Stimulated activated CD8-positive, alpha-beta memory T cell treated with anti-CD3 and anti-CD28 coated beads, Interleukin-2, amount 100 ng/mL, for 48 hours (primary cell): ENCODE measurements at regions not wholly inside any gene's neighbourhood (a gene's known extent, or its start where the extent isn't known, plus 50 kb on each side); places are given as distances from the start of the nearest gene placed in this dataset.
"Not testable (repeated sequence)": the region's sequence is repeated elsewhere in the genome, so short reads cannot be mapped to it uniquely, and the experiment has no call there.

Source experiments
- DNase-seq, 2 donors: peaks; one replicate each; pipeline ENCODE4 v3.0.0-alpha.2; 2020; ENCODE audit warnings: low read depth in 2 of 2

DNA sequence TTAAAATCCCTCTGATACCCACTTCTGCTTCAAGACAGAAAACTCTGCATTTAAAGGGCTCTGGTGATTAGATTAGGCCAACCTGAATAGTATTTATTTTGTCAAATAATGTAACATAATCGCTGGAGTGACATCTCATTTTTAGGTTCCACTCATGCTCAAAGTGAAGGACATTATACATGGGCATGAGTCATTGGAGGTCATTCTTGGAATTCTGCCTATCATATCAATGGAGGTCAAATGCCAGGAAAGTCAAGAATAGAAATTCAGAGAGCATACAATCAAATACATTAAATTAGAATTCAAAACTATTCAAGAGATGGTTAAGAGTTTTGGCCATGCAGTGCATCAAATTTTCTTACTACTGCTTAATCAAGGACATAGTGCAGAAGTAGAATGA, 50.8 kb upstream of the PRSS1 start:
- DNase-seq: no peak

DNA sequence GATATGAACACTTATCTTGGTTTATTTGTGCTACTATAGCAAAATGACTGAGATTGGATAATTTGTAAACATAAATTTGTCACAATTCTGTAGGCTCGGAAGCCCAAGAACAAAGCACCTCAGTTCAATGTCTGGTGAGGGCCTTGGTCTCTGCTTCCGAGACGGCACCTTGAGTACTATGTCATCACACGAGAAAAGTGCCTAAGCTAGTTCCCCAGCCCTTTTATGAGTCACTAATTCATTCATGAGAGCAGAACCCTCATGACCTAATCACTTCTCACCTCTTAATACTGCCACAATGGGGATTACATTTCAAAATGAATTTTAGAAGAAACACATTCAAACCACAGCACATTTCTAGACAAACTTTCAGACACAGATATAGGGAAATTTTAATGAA, 52.0 kb upstream of the PRSS1 start:
- no peak for DNase-seq

DNA sequence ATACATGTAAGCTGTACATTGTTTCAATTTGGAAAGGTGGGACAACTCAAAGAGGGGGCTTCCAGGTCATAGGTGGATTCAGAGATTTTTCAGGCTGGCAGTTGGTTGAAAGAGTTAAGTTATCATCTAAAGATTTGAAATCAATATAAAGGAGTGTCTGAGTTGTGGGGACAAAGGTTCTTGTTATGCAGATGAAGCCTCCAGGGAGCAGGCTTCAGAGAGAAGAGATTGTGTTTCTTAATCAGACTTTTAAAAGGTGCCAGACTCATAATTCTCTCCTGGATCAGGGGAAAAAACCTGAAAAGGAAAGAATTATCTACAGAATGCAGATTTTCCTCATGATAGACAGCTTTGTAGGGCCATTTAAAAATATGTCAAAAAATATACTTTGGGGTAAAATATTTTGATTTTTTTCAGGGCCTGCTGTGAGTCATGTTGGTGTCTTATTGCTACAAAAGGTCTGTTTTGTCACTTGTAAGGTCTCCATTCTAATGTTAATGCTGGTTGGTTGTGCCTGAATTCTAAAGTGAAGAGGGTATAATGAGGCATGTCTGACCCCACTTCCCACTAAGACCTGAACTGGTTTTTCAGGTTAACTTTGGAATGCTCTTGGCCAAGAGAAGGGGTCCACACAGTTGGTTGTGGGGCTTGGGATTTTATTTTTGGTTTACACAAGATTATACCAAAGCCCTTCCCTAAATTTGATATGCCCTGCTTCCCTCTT, 52.7 kb upstream of the PRSS1 start:
- no peak for DNase-seq

DNA sequence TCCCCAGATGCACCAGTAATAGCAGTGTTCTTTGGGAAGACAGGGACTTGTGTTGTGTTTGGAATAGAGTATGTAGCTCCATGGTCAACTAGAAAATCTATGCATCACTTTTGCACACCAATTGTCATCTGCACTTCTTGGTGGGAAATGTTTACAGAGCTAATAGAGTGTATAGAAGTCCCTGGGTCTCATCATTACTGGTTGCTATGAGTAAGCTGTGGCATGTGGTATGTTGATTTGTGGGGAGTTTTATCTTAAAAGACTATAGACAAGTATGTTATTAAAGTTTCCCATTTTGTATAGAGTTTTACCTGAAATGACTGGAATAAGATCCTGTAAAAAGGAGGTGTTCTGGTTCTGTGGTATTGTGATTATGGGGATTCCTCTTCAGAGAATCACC, 55.4 kb upstream of the PRSS1 start:
- DNase-seq: no peak

DNA sequence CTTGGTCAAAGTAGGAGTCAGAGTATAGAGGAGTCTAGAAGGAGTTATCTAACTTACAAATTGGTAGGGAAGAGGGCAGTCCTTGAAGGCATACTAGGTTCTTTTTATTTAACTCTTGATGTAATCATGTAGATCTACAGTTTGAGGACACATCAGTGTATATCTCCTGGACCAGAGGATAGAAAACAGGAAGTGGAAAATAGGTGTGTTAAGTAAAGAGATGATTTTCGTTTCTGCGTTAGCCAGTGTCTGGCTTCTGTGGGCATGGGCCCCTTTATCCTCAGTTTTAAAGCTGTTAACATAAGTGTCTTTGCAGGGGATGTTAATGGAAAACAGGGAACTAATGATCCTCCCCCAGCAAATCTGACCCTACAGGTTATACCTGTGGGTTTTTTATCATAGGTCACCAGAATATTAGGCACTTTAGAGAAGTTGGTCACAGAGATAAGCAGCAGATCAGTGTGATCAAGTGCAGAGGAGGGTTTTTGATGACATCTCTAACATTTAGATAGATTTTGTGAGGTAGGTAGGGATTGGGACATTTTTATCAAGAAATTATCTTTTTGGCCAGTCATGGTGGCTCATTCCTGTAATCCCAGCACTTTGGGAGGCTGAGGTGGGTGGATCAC, 58.6 kb upstream of the PRSS1 start:
- DNase-seq: no peak

DNA sequence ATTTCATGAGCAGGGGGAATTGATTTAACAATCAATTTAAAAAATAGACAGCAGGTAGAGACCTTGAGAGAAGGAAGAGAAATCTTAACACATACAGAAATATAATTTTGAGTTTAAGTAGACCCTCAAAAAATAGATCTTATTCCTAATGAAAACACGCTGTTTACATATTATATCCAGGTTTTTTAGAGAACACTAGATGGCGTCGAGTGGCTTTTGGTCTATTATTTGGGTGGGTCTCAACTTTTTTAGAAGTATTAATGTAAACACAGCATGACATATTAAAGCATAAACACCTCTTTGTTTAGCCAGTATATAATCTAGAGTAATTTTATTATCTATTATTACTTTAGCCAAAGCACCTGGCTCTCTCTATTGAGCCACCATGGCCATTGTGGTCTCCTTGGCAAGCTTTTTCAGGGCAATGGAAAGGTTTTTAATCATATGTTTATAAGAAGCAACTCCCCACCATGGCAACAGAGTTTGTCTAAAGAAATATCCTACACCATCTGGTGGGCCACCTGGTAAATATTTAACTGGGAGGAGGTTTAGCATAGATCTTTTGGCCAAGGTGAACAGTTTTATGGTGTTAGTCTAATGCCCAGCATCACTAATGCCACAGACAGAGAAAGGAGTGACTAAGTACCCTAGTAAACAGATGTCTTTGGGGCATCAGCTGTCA, 59.7 kb upstream of the PRSS1 start:
- DNase-seq: no peak

DNA sequence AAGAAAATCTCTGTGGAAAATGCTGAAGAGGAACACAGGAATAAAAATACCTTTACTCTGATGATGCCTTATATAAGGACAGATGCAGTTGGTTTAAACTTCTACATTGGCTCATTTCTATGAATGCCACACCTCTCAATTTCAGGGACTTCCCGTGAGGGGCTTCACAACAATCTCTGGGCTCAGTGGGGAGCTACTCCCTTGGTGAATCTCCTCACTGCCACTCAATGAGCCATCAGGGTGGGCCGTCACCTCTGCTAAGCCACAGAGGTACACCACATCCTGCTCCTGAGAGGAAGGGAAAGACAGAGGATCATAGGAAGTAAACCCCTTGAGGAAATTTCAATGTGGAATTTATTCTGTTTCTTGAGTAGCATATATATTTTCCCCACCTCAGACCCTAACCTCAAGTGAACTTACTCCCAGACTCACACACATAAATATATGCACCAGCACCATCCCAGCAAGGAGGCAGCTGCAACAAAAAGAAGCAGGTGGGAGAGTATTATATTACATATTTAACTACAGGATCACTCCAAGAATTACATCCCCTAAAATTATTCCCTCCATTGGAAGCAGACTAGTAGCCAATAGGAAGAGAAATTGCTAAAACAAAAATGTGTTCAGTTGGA, 63.3 kb upstream of the PRSS1 start:
- no peak for DNase-seq

DNA sequence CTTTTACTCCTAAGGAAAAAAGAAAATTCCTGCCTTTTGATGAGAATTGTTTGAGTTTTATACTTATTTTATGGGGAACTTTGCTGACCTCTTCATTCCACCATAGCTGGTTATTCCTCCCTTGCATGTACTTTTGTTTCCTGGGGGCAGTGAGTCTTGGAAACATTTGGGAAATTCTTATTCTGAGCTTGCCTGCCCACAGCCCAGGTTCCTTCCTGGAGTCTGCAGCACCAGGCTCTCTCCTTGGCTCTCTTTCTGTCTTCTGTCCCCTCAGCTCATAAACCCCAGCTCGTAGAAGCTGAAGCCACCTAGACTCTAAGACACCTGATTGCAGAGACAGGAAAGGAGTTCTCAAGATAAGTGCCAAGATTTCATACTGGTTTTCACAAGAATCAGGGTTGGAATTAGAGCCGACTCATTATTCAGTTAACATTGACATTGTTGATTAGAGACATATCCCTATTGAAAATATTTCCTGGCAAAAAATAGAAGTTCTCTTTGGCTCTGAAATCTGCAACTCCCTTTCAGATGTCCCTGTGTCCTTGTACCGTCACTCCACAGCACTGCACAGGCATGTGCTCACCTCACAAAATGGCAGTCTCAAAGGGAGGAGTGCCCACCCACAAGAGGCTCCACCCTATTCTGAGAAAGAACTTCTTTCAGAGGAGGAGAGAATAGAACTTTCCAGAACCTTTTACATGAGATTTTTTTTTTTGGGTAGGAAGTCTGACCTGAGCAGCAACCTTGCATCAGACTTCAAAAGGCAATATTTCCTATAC, 67.8 kb upstream of the PRSS1 start:
- DNase-seq: no peak

DNA sequence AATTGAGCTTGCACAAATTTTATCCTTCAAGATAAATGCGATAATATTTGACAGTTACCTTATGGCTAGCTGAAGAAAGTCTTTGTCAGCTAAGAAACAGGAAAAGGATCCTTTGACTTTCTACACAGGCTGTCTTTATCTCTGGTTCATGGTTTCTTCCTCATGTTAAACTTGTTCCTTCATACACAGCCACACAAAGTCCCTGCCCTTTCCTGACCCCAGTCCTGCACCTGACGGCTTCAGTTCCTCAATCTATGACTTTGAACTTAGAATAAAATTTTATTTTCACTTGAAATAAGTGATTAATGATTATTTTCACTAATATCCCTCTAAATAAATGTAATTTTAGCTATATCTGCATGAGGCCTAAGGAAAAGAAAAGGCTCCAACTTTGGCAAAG, 77.8 kb upstream of the PRSS1 start:
- DNase-seq: no peak

DNA sequence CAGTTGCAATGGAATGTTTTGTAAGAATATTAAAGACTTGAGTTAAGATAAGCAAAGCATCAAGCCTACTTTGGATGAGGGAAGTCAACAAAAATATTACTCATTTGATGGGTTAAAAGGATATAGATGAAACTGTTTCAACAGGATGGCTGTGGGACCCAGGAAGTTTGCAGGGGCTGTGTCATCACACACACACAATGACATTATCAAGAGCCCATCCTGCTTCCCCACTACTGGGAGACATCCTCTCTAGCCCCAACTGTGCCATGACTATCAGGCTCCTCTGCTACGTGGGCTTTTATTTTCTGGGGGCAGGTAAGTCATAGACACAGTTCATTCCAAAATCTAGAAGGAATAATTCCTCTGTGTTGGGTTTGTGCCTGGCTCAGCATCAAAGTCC, 78.8 kb upstream of the PRSS1 start:
- DNase-seq: no peak

DNA sequence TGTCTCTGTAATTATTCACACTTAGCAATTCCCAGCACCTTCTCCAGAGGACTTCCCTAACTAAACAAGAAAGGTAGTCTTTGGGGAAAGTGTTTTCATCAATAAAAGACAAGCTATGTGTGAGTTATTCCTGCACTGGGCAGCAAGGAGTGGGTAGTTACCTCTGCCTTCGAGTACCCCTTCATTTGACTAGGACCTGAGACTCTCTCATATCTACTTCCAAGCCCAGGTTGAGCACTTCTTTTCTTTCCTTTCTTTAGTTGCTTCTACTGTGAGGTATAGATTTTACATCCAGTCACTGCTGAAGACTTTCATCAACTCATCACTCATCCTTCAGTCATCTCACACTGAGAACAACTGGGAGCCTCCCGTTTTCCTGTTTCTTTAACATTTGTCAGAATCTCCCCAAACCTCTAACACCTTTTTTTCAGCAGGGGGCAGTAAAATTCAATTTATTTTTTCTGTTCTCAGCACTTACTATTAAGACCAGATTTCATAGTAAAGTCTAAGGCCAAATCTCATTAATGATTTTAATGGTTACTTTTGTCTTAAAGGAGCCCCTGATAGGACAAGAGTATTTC, 80.1 kb upstream of the PRSS1 start:
- DNase-seq: no peak

DNA sequence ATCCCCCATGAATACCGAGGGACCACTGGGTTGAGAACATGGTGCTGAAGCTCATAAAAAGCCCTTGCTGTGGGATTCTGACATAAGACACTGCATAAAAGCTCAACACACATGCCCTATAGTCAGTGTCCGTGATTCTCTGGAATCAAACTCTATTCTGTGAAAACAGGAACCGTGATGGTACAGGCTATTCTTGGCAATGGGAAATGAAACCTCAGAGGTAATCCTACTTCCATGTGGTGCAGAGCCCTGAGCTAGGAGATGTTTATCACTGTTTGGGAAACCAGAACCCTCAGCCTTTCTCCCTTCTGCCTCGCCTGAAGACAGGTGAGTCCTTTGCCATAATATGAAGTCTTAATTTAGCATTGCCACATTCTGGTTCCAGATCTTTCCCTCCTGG, 80.8 kb upstream of the PRSS1 start:
- no peak for DNase-seq

DNA sequence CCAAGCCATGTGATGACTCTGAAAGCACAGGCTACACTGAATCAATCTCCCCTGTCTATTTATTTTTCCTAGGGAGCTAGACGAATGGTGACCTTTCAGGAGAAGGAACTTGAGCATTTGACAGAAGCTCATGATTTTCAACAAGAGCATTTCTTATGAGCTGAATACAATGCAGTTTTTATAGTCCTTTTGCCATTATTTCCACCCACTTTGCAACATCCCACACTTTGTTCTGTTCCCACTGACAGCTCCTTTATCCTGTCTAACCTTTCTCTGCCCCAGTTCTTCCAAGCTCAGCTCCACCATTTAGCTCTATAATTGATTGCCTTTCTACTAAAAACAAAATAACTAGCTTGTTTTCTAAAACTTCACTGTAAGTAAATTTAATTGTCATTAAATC, 91.9 kb upstream of the PRSS1 start:
- DNase-seq: no peak

DNA sequence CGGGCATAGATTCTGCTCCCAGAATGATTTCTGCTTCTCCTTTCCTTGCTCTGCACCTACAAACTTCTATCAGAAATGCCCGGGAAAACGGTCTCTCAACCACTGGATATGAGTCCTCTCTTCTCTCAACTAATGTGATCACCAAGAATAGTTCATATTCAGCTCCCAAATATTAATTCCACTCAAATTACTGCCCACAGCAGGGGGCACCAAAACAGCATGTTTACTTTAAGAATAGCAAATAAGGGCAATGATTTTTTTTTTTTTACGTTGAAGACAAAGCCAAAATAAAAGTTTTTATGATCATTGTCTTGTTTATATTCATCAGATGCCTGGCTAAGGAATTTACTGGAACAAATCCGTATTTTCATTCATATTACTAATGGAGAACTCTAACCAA, 94.9 kb upstream of the PRSS1 start:
- no peak for DNase-seq

DNA sequence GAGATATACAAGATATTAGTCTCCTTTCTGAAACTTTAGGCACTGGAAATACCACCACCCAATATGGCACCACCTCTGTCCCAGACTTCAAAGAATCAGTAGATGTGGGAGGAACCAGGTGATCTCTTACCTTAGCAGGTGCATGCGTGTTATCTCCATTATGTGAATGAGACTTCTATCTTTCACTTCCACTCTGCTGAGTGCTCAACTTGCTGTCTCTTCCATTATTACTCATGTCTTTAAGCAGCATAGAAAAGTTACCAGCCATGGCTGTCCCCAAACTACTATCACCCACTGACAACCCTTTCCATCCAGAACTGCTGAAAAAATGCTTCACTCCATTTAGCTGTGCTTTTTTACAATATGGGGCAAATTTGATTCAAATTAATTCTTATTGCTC, 101.5 kb upstream of the PRSS1 start:
- DNase-seq: no peak

DNA sequence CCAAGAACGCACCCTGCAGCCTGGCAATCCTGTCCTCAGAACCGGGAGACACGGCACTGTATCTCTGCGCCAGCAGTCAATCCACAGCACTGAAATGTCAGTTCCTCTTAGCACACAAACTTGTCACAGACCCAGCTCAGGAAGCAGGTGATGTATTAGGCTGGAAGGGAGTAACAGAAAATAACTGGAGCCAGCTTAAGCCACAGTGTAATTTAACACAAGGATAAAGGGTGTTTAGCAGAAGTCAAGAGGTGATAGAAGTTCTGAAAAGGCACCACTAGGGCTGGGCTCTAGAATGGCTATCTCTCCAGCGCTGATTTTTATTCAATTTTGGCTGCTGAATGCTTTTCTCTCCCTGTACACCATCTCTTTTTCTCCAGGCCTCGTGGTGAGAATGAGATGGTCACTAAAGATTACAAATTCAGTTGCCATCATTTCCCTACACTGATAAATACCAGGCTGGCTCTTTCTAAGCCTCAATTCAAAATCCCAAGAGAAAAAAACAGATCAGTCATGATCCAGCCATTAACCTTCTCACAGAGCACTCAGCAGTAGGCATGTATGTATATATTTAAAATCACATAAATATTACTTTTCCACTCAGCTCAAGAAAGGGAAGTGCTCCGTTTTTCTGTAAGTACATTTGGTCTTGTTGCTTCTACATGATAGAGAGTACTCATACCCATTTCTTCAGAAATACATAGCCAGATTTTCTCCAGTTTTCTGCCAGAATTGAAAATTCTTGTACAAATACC, 102.7 kb upstream of the PRSS1 start:
- DNase-seq: no peak

DNA sequence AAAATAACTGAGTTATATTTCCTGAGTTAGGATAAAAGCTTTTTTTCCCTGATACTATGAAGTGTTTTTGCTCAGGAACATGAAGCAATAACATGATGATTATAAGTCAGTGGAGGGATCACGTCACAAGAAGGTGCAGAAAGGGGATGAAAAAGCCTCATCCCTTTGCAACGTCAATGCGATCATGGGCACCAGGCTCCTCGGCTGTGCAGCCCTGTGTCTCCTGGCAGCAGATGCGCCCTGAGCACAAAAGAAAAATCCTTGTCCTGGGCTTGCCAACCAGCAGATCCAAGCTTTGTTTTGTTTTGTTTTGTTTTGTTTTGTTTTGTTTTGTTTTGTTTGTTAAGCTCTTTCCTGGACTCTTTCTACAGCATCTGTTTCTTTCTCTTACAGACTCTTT, 103.5 kb upstream of the PRSS1 start:
- DNase-seq: no peak

DNA sequence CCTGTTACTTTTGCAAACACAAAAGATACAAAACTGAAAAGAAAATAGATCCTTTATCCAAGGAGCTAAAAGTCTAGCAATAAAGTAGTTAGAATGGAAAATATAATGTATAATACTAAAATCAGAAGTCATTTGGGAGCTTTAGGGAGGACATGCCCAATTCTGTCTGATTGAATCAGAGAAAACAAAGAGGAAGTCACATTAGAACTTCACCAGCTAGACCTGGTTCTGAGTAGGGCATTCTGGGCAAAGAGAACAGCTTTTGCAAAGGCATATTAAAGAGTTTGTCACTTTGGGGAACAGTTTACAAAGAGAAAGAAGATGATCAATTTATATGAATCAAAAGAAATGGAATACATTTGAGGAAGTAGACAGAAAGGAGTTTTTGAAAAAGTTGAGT, 107.0 kb upstream of the PRSS1 start:
- no peak for DNase-seq

DNA sequence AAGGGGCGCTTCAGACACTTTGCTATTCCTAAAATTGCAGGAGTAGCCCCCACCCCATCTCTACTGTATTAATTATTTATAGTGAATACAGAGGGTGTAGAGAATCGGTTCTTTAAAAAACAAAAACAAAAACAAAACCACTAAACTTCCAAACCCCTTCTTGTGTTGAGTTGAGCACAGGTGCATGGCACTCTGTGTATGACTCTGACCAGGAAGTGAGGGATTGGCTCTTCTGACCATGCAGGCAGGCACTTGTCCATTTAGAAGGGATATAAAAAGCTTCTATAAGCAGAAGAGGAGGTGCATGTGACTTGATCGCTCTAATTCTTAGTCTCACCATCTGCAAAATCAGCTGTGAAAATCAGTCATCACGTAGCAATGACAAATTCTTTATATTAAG, 108.0 kb upstream of the PRSS1 start:
- not testable (repeated sequence) for DNase-seq

DNA sequence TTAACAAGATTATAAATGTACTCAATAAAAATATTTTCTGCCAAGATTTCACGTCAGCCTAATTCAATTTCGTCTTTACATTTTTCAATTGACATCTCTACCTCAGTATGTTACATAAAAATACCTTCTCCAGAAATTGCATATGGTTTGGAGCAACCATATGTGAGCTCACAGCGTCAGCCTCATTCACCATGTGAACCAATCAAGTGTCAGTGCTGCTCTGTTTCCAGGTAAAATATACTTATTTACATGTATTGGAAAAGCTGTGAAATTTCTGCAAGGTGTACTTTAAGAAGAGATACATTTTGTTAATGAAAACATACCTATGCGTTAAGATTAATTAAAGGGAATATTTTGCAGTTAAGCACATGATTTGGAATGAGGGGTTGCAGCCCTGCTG, 110.7 kb upstream of the PRSS1 start:
- no peak for DNase-seq

DNA sequence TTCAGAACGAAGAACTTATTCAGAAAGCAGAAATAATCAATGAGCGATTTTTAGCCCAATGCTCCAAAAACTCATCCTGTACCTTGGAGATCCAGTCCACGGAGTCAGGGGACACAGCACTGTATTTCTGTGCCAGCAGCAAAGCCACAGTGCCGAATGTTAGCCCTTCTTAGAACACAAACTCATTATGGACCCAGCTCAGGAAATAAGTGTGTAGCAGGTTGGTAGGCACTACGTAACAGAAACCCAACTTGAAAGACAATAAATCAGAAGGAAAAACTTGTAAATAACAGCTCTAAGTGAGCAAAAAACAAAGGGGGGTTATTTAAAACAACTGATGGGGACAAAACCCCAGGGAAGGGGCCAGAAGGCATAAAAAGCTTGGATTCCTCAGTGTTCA, 112.0 kb upstream of the PRSS1 start:
- no peak for DNase-seq
